HEK293 (cell line): ENCODE measurements at regions not wholly inside any gene's neighbourhood (a gene's known extent, or its start where the extent isn't known, plus 50 kb on each side); places are given as distances from the start of the nearest gene placed in this dataset.

Experiments
- CTCF ChIA-PET: fragments of 350-600 bp; formaldehyde crosslinking; extraction: SDS; loops from one replicate; lab custom pipeline; 2021; ENCODE audit warnings: antibody characterized with exemption; lab: Yijun Ruan, JAX
- POLR2A ChIA-PET: fragments of 300-600 bp; formaldehyde crosslinking; extraction: SDS; loops from one replicate; lab custom pipeline; 2020; ENCODE audit warnings: antibody characterized with exemption, inconsistent platforms; lab: Yijun Ruan, JAX
- H3K27ac ChIP-seq: fragments of 200-500 bp; sonication (Bioruptor generic); 2 replicates; pipeline ENCODE4 v1.5.1; 2014; ENCODE audit warnings: low read depth, low read length, control low read depth, inconsistent platforms; ENCODE audit errors: extremely low read depth
- H3K36me3 ChIP-seq, 2 experiments: fragments of 200-500 bp in 1 of 2; sonication (Bioruptor generic) in 1 of 2; 1 replicate in 1 of 2; 2 replicates in 1 of 2; pipeline ENCODE4 v1.5.1; 2014 to 2017; ENCODE audit warnings: inconsistent platforms in 2 of 2, low read length in 2 of 2; ENCODE audit not compliant: control insufficient read depth in 2 of 2, insufficient read depth in 1 of 2
- H3K4me1 ChIP-seq: fragments of 200-500 bp; sonication (Bioruptor generic); 2 replicates; pipeline ENCODE4 v1.5.1; 2014; ENCODE audit warnings: mild to moderate bottlenecking, low read length, inconsistent platforms; ENCODE audit not compliant: control insufficient read depth, insufficient read depth
- H3K4me3 ChIP-seq: 2 replicates; pipeline ENCODE4 v1.5.1; 2011; ENCODE audit warnings: low read depth, mild to moderate bottlenecking, control low read depth, low read length, moderate library complexity
- H3K9me3 ChIP-seq: fragments of 200-500 bp; sonication (Bioruptor generic); 2 replicates; pipeline ENCODE4 v1.5.1; 2014; ENCODE audit warnings: low read depth, low read length, inconsistent platforms; ENCODE audit not compliant: control insufficient read depth, insufficient read depth
- BCL11B ChIP-seq: fragments of 450-650 bp; formaldehyde crosslinking; IDR thresholded peaks from 2 replicates; pipeline ENCODE4 v1.5.1; 2016; ENCODE audit warnings: low read depth, missing biosample characterization, missing genetic modification characterization
- GLI2 ChIP-seq: fragments of 450-650 bp; formaldehyde crosslinking; IDR thresholded peaks from 2 replicates; pipeline ENCODE4; 2017; ENCODE audit warnings: missing biosample characterization, missing genetic modification characterization, low read depth, borderline replicate concordance
- HOXC10 ChIP-seq: sonication (generic); formaldehyde crosslinking; IDR thresholded peaks from 2 replicates; pipeline ENCODE4 v1.8.1; 2023; ENCODE audit warnings: mild to moderate bottlenecking, missing genetic modification reagents
- INSM2 ChIP-seq: fragments of 450-650 bp; formaldehyde crosslinking; IDR thresholded peaks from 2 replicates; pipeline ENCODE4 v1.5.1; 2016; ENCODE audit warnings: missing biosample characterization, missing genetic modification characterization
- KLF1 ChIP-seq: fragments of 450-650 bp; formaldehyde crosslinking; IDR thresholded peaks from 2 replicates; pipeline ENCODE4 v1.5.1; 2016; ENCODE audit warnings: missing biosample characterization, missing genetic modification characterization
- KLF9 ChIP-seq: fragments of 450-650 bp; formaldehyde crosslinking; IDR thresholded peaks from 2 replicates; pipeline ENCODE4 v1.5.1; 2016; ENCODE audit warnings: missing biosample characterization, missing genetic modification characterization, low read depth
- MZF1 ChIP-seq: fragments of 450-650 bp; formaldehyde crosslinking; IDR thresholded peaks from 2 replicates; pipeline ENCODE4 v1.5.1; 2017; ENCODE audit warnings: missing biosample characterization, missing genetic modification characterization, borderline replicate concordance
- REPIN1 ChIP-seq: fragments of 450-650 bp; formaldehyde crosslinking; IDR thresholded peaks from 2 replicates; pipeline ENCODE4 v1.5.1; 2017; ENCODE audit warnings: missing biosample characterization, missing genetic modification characterization, low read depth
- ZNF132 ChIP-seq: fragments of 450-650 bp; formaldehyde crosslinking; IDR thresholded peaks from 2 replicates; pipeline ENCODE4 v1.5.1; 2017; ENCODE audit warnings: missing biosample characterization, missing genetic modification characterization, borderline replicate concordance
- ZNF138 ChIP-seq: fragments of 450-650 bp; formaldehyde crosslinking; IDR thresholded peaks from 2 replicates; pipeline ENCODE4 v1.5.1; 2016; ENCODE audit warnings: missing biosample characterization, missing genetic modification characterization, borderline replicate concordance
- ZNF155 ChIP-seq: fragments of 450-650 bp; formaldehyde crosslinking; IDR thresholded peaks from 2 replicates; pipeline ENCODE4 v1.5.1; 2016; ENCODE audit warnings: missing biosample characterization, missing genetic modification characterization
- ZNF174 ChIP-seq: fragments of 450-650 bp; formaldehyde crosslinking; IDR thresholded peaks from 2 replicates; pipeline ENCODE4 v1.5.0; 2017; ENCODE audit warnings: missing biosample characterization, mild to moderate bottlenecking, missing genetic modification characterization
- ZNF175 ChIP-seq: fragments of 450-650 bp; formaldehyde crosslinking; IDR thresholded peaks from 2 replicates; pipeline ENCODE4 v1.5.1; 2016; ENCODE audit warnings: missing biosample characterization, missing genetic modification characterization
- ZNF266 ChIP-seq: fragments of 450-650 bp; formaldehyde crosslinking; IDR thresholded peaks from 2 replicates; pipeline ENCODE4 v1.5.1; 2016; ENCODE audit warnings: missing biosample characterization, missing genetic modification characterization, low read depth
- ZNF292 ChIP-seq: fragments of 450-650 bp; formaldehyde crosslinking; IDR thresholded peaks from 2 replicates; pipeline ENCODE4 v1.5.1; 2016; ENCODE audit warnings: low read depth, missing biosample characterization, missing genetic modification characterization, borderline replicate concordance
- ZNF404 ChIP-seq: fragments of 450-650 bp; formaldehyde crosslinking; IDR thresholded peaks from 2 replicates; pipeline ENCODE4 v1.5.1; 2017; ENCODE audit warnings: missing biosample characterization, missing genetic modification characterization
- ZNF426 ChIP-seq: fragments of 450-650 bp; formaldehyde crosslinking; IDR thresholded peaks from 2 replicates; pipeline ENCODE4 v1.5.1; 2017; ENCODE audit warnings: missing biosample characterization, missing genetic modification characterization, mild to moderate bottlenecking, inconsistent platforms, moderate library complexity
- ZNF521 ChIP-seq: fragments of 450-650 bp; formaldehyde crosslinking; IDR thresholded peaks from 2 replicates; pipeline ENCODE4 v1.5.1; 2017; ENCODE audit warnings: missing biosample characterization, mild to moderate bottlenecking, missing genetic modification characterization
- ZNF623 ChIP-seq: fragments of 450-650 bp; formaldehyde crosslinking; IDR thresholded peaks from 2 replicates; pipeline ENCODE4 v1.5.1; 2016; ENCODE audit warnings: missing biosample characterization, missing genetic modification characterization
- ZNF624 ChIP-seq: fragments of 450-650 bp; formaldehyde crosslinking; IDR thresholded peaks from 2 replicates; pipeline ENCODE4 v1.5.1; 2017; ENCODE audit warnings: missing biosample characterization, missing genetic modification characterization
- ZNF658 ChIP-seq: fragments of 450-650 bp; formaldehyde crosslinking; IDR thresholded peaks from 2 replicates; pipeline ENCODE4; 2016; ENCODE audit warnings: missing biosample characterization, missing genetic modification characterization
- ZNF768 ChIP-seq: fragments of 450-650 bp; formaldehyde crosslinking; IDR thresholded peaks from 2 replicates; pipeline ENCODE4 v1.5.1; 2018; ENCODE audit warnings: missing biosample characterization, mild to moderate bottlenecking, missing genetic modification characterization
- TF ChIP-seq, protein P1 (sequence below): fragments of 450-650 bp; formaldehyde crosslinking; IDR thresholded peaks from 2 replicates; pipeline ENCODE4 v1.5.1; 2016; ENCODE audit warnings: missing biosample characterization, missing genetic modification characterization

DNA sequence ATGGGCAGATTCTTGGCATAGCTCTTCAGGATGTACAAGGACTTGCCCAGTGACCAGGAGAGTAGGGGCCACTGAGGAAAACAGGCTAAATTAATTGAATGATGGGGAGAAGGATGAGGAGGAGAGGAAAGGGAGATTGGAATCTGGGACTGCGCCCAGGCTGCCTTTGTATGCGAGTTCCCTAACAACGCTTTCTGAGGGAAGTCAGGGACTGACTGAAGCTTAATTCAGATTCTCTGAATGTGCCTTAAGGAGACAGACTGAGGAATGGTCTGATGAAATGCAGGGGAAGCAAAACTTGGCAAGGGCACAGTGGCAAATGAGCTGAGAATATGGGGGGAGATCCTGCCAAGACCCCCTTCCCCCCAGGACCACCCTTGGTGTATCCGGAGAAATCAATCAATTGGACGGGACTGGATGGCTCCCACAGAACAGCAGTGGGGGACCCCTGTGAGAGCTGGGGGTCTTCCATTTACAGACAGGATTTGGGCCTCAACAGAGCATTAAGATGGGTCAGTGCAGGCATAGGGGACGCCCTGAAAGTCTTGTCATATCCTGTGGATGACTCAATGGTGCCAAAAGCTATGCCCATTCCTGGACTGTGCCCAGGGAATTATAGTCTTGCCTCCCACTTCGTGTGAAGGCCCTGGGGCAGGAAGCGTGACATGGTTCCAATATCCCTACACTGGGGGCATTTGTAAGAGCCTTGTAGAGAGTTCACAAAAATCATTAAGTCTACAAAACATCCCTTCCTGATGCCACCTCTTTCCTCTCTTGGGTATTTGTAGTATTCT, 215.5 kb upstream of the TNC start:
- Histone ChIP-seq H3K27ac (no peak overlapping the region), H3K4me3 (no peak overlapping the region), H3K9me3 (no peaks in the 10 kb centered on the region)
- POLR2A ChIA-PET, result interaction anchor here (0.6 kb wide), 1 partner anchor 112 kb away, joined by 3 read pairs; no protein-coding TSS in a partner anchor
- no peak for TF ChIP-seq ZNF155 (tag by site-specific recombination)
- TF ChIP-seq ZNF174 (tag by site-specific recombination), result no peak
- TF ChIP-seq KLF9, result no peak
- TF ChIP-seq ZNF138, result no peak
- no peak for TF ChIP-seq GLI2 (tag by site-specific recombination)
- TF ChIP-seq BCL11B, result no peak
- TF ChIP-seq, all 188 proteins: peak for 0
- Histone ChIP-seq H3K4me1 (no peaks in the 10 kb centered on the region), H3K36me3 (no peaks in the 10 kb centered on the region)
- CTCF ChIA-PET, result interaction anchor here (0.6 to 1.8 kb wide), 2 partner anchors 12 to 32 kb away, joined by 4 to 6 read pairs; no protein-coding TSS in a partner anchor

GRCh38 chr9:115335439-115335838, 217.5 kb upstream of the TNC start:
- H3K27ac ChIP-seq, result no peak overlapping the region
- ChIA-PET CTCF (no interaction called here), POLR2A (no interaction called here)
- TF ChIP-seq ZNF658 (tag by site-specific recombination), result no peak
- no peaks in the 10 kb centered on the region for H3K4me1 ChIP-seq
- no peaks in the 10 kb centered on the region for H3K9me3 ChIP-seq
- no peaks in the 10 kb centered on the region for H3K36me3 ChIP-seq
- no peak overlapping the region for H3K4me3 ChIP-seq

DNA sequence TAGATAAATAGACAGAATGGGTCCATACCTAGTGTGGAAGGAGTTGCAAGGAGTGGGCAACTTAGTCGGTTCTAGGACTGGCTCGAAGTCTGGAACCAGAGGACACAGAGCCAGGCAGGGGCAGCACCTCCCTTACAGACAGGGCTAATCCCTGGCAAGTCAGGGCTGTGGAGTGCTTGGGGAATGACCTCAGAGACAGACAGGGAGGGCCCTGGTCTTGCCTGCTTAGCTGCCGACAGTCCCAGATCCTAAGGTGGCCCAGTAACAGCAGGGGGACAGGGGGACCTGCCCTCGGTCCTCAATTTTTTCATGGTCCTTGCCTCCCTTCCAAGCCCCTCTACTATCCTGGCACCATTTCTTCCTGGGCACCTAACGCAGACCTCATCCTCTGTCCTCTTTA, 222.4 kb upstream of the TNC start:
- no peaks in the 10 kb centered on the region for H3K4me1 ChIP-seq
- ChIA-PET CTCF (no interaction called here), POLR2A (no interaction called here)
- no peaks in the 10 kb centered on the region for H3K36me3 ChIP-seq
- no peak overlapping the region for H3K4me3 ChIP-seq
- no peak overlapping the region for H3K27ac ChIP-seq
- H3K9me3 ChIP-seq, result no peaks in the 10 kb centered on the region
- TF ChIP-seq ZNF624, result no peak
- TF ChIP-seq, protein P1, sequence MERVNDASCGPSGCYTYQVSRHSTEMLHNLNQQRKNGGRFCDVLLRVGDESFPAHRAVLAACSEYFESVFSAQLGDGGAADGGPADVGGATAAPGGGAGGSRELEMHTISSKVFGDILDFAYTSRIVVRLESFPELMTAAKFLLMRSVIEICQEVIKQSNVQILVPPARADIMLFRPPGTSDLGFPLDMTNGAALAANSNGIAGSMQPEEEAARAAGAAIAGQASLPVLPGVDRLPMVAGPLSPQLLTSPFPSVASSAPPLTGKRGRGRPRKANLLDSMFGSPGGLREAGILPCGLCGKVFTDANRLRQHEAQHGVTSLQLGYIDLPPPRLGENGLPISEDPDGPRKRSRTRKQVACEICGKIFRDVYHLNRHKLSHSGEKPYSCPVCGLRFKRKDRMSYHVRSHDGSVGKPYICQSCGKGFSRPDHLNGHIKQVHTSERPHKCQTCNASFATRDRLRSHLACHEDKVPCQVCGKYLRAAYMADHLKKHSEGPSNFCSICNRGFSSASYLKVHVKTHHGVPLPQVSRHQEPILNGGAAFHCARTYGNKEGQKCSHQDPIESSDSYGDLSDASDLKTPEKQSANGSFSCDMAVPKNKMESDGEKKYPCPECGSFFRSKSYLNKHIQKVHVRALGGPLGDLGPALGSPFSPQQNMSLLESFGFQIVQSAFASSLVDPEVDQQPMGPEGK, result no peak
- TF ChIP-seq ZNF175 (tag by site-specific recombination), result no peak
- TF ChIP-seq ZNF768 (tag by site-specific recombination), result no peak
- TF ChIP-seq ZNF623 (tag by site-specific recombination), result no peak
- TF ChIP-seq ZNF404 (tag by site-specific recombination), result no peak
- TF ChIP-seq KLF1 (tag by site-specific recombination), result no peak
- TF ChIP-seq ZNF426, result no peak
- no peak for TF ChIP-seq ZNF521 (tag by site-specific recombination)
- no peak for TF ChIP-seq ZNF292 (tag by site-specific recombination)
- no peak for TF ChIP-seq HOXC10 (CRISPR knock-in tag)
- no peak for TF ChIP-seq ZNF132 (tag by site-specific recombination)
- no peak for TF ChIP-seq REPIN1 (tag by site-specific recombination)
- TF ChIP-seq ZNF266, result no peak
- TF ChIP-seq MZF1 (tag by site-specific recombination), result no peak
- TF ChIP-seq INSM2 (tag by site-specific recombination), result no peak
